GM12892 (cell line): ENCODE measurements at regions not wholly inside any gene's neighbourhood (a gene's known extent, or its start where the extent isn't known, plus 50 kb on each side); places are given as distances from the start of the nearest gene placed in this dataset.

Source experiments
- DNase-seq: peaks from one replicate; pipeline ENCODE4 v3.0.0; 2011; ENCODE audit not compliant: insufficient read length
- FAIRE-seq: peaks from 2 replicates; lab custom pipeline; 2011; peaks lifted over from hg19 to GRCh38; lab: Jason Lieb, UNC
- POLR2A ChIP-seq: IDR thresholded peaks from 2 replicates; pipeline ENCODE4 v1.6.1; 2011; ENCODE audit warnings: low read depth, low read length, control low read depth
- POLR2AphosphoS5 ChIP-seq: IDR thresholded peaks from 2 replicates; pipeline ENCODE4 v1.6.1; 2011; ENCODE audit warnings: low read depth, low read length, control low read depth
- TAF1 ChIP-seq: IDR thresholded peaks from 2 replicates; pipeline ENCODE4 v1.6.1; 2011; ENCODE audit warnings: low read depth, mild to moderate bottlenecking, control low read depth, low read length, borderline replicate concordance

DNA sequence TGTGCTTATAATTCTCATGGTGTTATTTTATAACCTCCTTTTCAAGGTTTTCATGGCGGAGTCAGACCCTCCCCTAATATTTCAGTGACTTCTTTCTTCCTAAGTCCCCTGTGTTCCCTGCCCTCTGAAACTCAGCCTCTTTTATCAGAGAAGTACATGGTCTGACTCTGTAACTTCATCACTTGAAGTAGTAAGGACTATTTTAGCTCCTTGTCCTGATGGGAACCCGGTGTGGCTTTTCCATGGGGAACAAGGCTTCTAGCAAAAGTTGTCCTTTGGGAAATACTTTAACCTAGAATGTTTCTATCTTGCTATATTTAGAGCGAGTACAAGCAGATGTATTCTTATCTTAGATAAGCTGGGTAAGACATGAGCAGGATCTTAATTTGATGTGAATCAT is 117.5 kb downstream of the TRIB2 start:
- DNase-seq (no peak), FAIRE-seq (no peak)
- TF ChIP-seq POLR2A (no peak), POLR2AphosphoS5 (no peak), TAF1 (no peak)

DNA sequence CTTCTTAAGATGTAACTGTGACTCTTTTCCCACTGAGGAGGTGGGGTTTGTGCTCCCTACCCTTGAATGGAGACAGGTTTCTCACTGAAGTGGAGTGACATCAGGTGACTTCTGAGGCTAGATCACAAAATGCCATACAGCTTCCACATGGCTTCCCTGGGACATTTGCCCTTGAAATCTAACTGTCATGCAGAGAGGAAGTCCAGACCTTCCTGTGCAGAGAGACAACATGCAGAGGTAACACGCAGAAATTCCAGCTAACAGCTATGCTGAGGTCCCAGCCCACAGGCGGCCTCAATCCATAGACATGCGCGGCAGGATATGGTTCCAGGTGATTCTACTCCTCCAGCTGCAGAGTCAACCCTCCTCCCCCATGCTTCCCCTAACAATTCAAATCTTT is 119.0 kb downstream of the TRIB2 start:
- FAIRE-seq, result no peak
- no peak for TF ChIP-seq POLR2A
- no peak for TF ChIP-seq POLR2AphosphoS5
- TF ChIP-seq TAF1, result no peak
- no peak for DNase-seq

DNA sequence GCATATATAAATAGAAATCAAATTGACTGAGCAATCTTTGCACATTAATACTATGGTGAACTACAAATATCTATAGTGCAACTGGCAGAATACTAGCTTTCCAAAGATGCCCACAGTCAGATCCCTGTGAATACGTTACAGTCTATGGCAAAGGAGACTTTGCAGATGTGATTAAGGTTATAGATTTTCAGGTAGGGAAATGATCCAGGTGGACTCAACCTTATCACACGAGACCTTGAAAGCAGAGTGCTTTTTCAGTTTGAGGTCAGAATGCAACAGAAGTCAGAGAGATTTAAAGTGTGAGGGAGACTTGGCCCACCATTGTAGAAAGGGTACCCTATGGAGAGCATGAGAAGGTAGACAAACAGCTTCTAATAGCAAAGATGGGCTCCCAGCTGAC is 122.6 kb downstream of the TRIB2 start:
- no peak for DNase-seq
- TF ChIP-seq TAF1, result no peak
- no peak for TF ChIP-seq POLR2AphosphoS5
- TF ChIP-seq POLR2A, result no peak
- FAIRE-seq, result no peak

DNA sequence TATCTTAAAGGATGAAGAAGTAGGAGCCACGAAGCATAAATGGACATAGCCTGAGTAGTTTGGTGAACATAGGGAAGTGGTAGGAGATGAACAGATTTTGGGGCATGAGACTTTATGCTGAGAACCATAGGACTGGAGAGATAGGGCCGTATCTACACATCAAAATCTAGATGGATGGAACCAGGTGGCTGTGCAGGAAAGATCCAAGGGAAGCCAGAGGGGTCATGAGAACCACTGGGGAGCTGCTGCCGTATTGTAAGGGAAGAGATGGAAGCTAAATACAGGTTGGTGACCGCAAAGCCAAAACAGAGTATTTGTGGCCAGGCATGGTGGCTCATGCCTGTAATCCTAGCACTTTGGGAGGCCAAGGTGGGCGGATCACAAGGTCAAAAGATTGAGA is 124.3 kb downstream of the TRIB2 start:
- FAIRE-seq (no peak), DNase-seq (no peak)
- TF ChIP-seq TAF1 (no peak), POLR2A (no peak), POLR2AphosphoS5 (no peak)

DNA sequence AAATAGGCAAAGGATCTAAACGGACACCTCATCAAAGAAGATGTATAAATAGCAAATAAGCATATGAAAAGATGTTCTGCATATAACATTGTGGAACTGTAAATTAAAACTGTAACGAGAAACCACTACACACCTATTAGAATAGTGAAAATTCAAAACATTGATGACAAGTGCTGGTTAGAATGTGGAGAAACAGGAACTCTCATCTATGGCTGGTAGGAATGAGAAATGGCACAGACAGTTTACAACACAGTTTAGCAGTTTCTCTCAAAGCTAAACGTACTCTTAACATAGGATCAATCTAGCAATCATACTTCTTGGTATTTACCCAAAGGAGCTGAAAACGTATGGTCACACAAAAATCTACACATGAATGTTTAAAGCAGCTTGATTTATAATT is 126.2 kb downstream of the TRIB2 start:
- FAIRE-seq, result no peak
- no peak for TF ChIP-seq TAF1
- TF ChIP-seq POLR2A, result no peak
- no peak for TF ChIP-seq POLR2AphosphoS5

DNA sequence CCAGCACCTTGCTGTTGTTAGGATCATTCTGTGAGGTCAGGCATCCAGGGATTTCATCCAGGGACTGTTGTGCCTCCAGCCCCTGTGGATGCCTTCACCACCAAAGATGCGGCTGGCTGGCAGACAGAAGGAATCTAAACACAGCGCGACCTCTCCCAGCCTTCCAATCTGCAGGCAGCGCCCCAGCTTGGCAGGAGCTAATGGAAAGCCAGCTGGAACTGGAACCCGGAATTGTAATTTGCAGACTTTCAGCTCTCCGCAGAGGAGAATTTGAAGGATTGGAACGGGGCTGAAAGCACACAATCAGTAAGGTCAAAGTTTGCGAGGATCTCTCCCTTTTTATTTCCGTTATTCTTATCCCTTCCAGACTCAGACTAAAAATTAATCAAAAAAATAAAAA is 127.8 kb downstream of the TRIB2 start:
- no peak for DNase-seq
- FAIRE-seq, result no peak
- TF ChIP-seq TAF1 (no peak), POLR2A (no peak), POLR2AphosphoS5 (no peak)

More for the DNA sequence above, 126.2 kb downstream of the TRIB2 start:
- no peak for DNase-seq

DNA sequence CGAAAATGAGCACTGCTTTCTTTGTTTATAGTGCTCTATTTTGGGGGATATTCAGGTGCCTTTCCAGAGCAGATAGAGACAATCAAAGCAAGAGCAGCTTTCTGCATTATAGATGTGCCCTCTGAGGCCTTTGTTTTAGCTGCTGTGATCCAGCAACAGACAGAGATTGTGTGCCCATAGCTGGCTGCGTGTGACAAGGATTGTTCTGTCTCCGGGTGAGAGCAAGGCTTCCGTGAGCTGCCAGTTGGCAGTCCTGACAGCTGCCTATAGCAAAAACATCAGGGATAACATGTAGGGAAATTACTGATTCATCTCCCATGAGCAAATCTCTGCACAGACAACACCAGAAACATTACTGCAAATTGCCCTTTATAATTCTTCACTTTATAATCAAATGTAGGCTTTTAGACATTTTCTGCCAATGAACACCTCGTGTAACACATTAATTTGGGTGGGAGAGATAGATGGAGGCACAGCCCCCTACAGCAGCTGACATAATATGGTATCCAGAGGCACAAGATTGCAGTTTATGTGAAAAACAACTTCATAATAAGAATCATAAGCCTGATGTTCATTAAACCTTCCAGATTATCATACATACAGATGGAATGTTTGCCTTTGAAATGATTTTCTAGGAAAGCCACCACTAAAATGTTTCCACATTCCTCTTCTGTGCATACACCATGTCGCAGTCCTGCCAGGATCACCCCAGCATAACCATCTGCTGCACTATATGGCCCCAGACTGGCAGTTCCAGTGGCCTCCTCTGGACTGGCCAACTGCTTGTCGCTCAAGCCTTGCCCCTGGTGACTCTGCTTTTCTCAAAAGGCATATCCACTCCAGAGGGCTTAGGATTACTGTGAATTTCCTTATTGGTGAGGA is 131.2 kb downstream of the TRIB2 start:
- FAIRE-seq (no peak), DNase-seq (no peak)
- TF ChIP-seq POLR2A (no peak), POLR2AphosphoS5 (no peak), TAF1 (no peak)

DNA sequence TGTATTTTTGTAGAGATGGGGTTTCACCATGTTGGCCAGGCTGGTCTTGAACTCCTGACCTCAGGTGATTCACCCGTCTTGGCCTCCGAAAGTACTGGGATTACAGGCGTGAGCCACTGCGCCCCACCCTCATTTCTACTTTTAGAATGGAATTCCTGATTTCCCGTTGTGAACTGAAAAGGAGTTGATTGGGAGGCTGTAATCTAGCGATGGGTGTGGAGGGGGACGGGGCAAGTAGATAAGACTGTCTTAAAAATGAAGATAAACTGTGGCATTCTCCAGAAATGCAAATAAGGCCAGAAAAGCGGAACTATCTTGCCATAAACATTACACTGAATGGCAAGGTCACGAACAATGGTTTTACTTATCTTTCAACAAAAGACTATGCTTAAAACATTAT is 135.4 kb downstream of the TRIB2 start:
- FAIRE-seq, result no peak
- TF ChIP-seq TAF1 (no peak), POLR2AphosphoS5 (no peak), POLR2A (no peak)

DNA sequence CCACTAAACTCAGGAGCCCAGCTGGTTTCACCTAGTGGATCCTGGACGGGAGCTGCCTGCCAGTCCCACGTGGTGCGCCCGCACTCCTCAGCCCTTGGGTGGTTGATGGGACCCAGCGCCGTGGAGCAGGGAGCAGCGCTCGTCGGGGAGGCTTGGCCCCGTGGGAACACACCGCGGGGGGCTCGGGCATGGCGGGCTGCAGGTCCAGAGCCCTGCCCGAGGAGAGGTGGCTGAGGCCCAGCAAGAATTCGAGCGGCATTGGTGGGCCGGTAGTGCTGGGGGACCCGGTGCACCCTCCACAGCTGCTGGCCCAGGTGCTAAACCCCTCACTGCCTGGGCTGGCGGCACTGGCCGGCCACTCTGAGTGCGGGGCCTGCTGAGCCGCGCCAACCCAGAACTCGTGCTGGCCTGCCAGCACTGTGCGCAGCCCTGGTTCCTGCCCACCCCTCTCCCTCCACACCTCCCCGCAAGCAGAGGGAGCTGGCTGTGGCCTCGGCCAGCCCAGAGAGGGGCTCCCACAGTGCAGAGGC is 137.3 kb downstream of the TRIB2 start:
- FAIRE-seq, result no peak
- TF ChIP-seq POLR2A (no peak), POLR2AphosphoS5 (no peak), TAF1 (no peak)

More for the DNA sequence above, 135.4 kb downstream of the TRIB2 start:
- DNase-seq, result no peak

DNA sequence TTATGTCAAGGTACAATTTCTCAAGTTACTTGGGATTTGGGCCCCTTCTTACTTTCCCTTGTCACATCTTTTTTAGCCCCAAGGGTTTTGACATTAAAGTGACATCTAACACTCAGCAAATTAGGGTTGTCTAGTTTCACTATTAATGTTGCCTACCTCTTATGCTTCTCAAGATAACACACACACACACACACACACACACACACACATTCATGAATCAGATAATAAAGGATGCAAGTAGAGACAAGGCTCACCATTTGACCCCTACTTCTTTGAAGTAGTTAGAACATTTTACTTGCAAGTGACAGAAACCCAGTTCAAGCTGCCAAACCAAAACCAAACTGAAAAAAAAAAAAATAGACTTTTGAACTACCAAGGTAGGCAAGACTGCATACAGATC is 138.8 kb downstream of the TRIB2 start:
- no peak for DNase-seq
- no peak for TF ChIP-seq POLR2AphosphoS5
- TF ChIP-seq POLR2A, result no peak
- no peak for TF ChIP-seq TAF1
- no peak for FAIRE-seq

More for the DNA sequence above, 137.3 kb downstream of the TRIB2 start:
- DNase-seq, result no peak

DNA sequence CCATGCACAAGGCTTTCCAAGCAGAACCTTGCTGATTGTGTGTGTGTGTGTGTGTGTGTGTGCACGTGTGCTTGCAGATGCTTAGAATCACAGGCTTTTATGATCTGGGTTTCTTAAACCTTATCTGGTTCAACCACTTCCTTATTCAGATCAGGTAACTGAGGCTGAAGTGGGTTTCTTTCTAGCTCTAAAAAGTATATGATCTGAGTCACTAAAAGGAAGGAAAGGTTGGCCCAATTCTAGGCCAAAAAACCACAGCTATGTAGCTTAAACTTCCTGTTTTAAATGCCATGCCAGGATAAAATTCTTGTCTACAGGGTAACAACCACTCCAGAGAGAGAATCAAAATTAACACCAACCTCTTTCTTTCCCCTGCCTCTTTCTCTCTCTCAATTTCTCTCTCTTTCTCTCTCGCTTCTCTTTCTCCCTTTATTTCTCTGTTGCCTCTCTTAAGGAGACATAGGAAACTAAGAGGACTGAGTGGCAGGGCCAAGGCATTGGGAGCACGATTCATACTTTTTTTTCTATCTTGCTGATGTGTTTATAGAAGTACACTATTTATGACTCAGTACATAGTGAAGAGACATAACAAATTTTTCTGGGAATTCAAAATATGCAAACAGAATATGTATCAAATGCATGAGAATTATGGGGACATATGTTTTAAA is 140.3 kb downstream of the TRIB2 start:
- no peak for DNase-seq
- TF ChIP-seq TAF1 (no peak), POLR2A (no peak), POLR2AphosphoS5 (no peak)
- no peak for FAIRE-seq

DNA sequence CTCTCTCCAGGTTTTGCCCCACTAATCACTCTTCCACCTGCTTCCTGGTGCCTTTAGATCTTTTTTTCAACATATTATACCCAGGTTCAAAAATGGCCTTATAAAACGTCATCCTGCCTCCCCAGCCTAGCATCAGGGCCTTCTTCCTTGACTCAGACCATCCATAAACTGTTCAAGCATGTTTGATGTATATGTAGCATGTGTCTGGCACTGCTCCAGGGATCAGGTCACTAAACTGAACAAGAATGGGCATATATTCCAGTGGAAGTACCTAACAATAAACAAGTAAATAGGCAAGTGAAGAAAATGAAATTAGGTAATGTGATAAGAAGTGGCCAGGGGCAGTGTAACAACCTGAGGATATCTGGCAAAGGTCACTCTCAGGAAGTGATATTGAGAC is 141.2 kb downstream of the TRIB2 start:
- DNase-seq, result no peak
- TF ChIP-seq TAF1, result no peak
- TF ChIP-seq POLR2A, result no peak
- TF ChIP-seq POLR2AphosphoS5, result no peak
- FAIRE-seq, result no peak
